Ovary (tissue), 7 donors: ENCODE measurements at regions not wholly inside any gene's neighbourhood (a gene's known extent, or its start where the extent isn't known, plus 50 kb on each side); places are given as distances from the start of the nearest gene placed in this dataset.
A peak's percentile ranks its signal among the peaks of the same experiment; 100 is the strongest.

Experiments
- DNase-seq, 5 donors: peaks; one replicate each; pipeline ENCODE4 v3.0.0-alpha.2; 2019 to 2020
- H3K27ac ChIP-seq, 2 donors: fragments of 200-600 bp; one replicate each; pipeline versions ENCODE4 v1.5.1 to v1.8.0; 2019 to 2022
- H3K27me3 ChIP-seq: fragments of 200-600 bp; one replicate; pipeline ENCODE4 v1.8.0; 2022
- H3K36me3 ChIP-seq: fragments of 200-600 bp; sonication (generic); one replicate; pipeline ENCODE4 v1.5.1; 2019
- H3K4me1 ChIP-seq: one replicate; pipeline ENCODE4 v1.8.1; 2013; ENCODE audit warnings: mild to moderate bottlenecking, moderate library complexity; ENCODE audit not compliant: insufficient read depth
- H3K4me3 ChIP-seq: fragments of 200-600 bp; sonication (generic); one replicate; pipeline ENCODE4 v1.5.1; 2017
- H3K9me3 ChIP-seq, 2 donors: fragments of 200-600 bp in 1 of 2; sonication (generic) in 1 of 2; one replicate each; pipeline versions ENCODE4 v1.5.1 to v1.8.1; 2013 to 2019; ENCODE audit warnings: mild to moderate bottlenecking in 1 of 2, moderate library complexity in 1 of 2
- CTCF ChIP-seq, 3 donors: fragments of 450-650 bp in 2 of 3; fragments of 200-600 bp in 1 of 3; IDR thresholded peaks; one replicate each; pipeline versions ENCODE4 v1.5.1 to v1.8.0; 2016 to 2022; ENCODE audit warnings: antibody characterized with exemption in 3 of 3, mild to moderate bottlenecking in 1 of 3
- EP300 ChIP-seq: sonication (generic); formaldehyde crosslinking; IDR thresholded peaks from one replicate; pipeline ENCODE4 v1.6.1; 2017; ENCODE audit warnings: antibody characterized with exemption
- POLR2A ChIP-seq: fragments of 450-650 bp; IDR thresholded peaks from one replicate; pipeline ENCODE4 v1.6.1; 2017; ENCODE audit warnings: antibody characterized with exemption, mild to moderate bottlenecking, moderate library complexity
- WGBS, 3 donors: extraction: QIAGEN DNeasy Blood & Tissue Kit in 1 of 3; methylation state at CpG; one replicate each; pipeline versions ENCODE4 v1.1.5 to v1.1.7; 2013 to 2017; 5-methylcytosine and 5-hydroxymethylcytosine counted together
- intact Hi-C, 4 donors: fragments of 100-400 bp; cut with DNase I; formaldehyde crosslinking; loops; one replicate each; pipeline versions ENCODE4 v1.11.0 to v1.15.1; 2022 to 2023
- donor health status: DM: no; HTN: no; CAD: no; lungs with moderate emphysema.
- donor health status: DM: no; HTN: no; CAD: no.
- donor health status: Bipolar disorder and iron deficiency.
- donor health status: DM: no; HTN: no; CAD: no.
- donor health status: DM: yes; HTN: yes; CAD: no.

DNA sequence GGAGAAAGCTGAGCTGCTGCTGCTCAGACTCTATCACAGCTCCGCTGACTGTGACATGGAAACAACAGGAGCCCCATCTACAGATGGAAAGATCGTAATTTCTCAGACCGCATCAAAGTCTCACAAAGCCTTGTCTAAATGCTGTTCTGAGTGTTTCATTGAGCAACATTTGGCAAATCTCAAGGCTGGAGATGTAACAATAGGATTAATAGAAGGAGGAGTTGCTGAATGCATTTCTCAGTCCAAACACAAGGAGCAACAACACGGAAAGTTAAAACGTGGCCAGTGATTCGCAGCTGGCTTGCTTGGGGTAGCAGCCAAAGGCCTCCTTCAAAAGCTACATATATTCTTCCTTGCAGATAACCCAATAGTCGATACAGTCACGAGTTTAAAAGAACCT, 55.7 kb downstream of the MRPL57 start:
- peak overlapping the region in 1 of 2 donors; percentile 72 for H3K27ac ChIP-seq
- no peaks in the 10 kb centered on the region for H3K9me3 ChIP-seq
- peaks cover 6% of the 10 kb centered on the region for H3K4me1 ChIP-seq
- intact Hi-C loops, result no loop called here
- 14 to 25% (median 21%) methylated on average over 8 of the region's 8 CpGs for WGBS, 3 donors
- TF ChIP-seq CTCF (IDR thresholded peaks at IDR 0.05) (no peak), POLR2A (no peak), EP300 (no peak)
- H3K4me3 ChIP-seq, result peak overlapping the region; percentile 20
- H3K27me3 ChIP-seq, result no peaks in the 10 kb centered on the region
- DNase-seq, result peak; percentile 24 to 59 (median 37)
- no peaks in the 10 kb centered on the region for H3K36me3 ChIP-seq

DNA sequence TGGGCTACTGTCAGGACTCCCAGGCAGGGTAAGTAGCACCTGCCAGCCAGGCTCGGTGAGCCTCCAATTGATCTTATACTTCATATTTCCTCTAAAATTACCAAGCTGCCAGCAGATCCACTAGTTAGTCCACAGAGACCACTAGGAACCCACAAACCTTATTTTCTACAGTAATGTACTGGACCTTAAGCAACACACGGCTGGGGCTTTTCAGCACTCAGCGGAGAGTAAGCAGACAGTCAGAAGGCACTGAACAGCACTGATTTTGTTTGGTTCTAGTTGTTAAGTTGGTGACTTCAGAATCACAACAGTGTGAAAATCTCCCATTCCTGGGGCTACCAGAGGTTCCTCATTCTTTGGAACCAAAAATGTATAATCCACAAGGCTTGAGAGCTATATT, 56.1 kb downstream of the MRPL57 start:
- TF ChIP-seq EP300, result no peak
- TF ChIP-seq CTCF (IDR thresholded peaks at IDR 0.05), result no peak
- no peak for TF ChIP-seq POLR2A
- no peak for DNase-seq
- peak overlapping the region in 1 of 2 donors; percentile 72 for H3K27ac ChIP-seq
- no peaks in the 10 kb centered on the region for H3K27me3 ChIP-seq
- H3K4me3 ChIP-seq, result peak overlapping the region; percentile 20
- no peaks in the 10 kb centered on the region for H3K36me3 ChIP-seq
- 5 to 26% (median 10%) methylated on average over 3 of the region's 3 CpGs for WGBS, 3 donors
- H3K9me3 ChIP-seq, result no peaks in the 10 kb centered on the region
- peaks cover 6% of the 10 kb centered on the region for H3K4me1 ChIP-seq
- intact Hi-C loops, result no loop called here

DNA sequence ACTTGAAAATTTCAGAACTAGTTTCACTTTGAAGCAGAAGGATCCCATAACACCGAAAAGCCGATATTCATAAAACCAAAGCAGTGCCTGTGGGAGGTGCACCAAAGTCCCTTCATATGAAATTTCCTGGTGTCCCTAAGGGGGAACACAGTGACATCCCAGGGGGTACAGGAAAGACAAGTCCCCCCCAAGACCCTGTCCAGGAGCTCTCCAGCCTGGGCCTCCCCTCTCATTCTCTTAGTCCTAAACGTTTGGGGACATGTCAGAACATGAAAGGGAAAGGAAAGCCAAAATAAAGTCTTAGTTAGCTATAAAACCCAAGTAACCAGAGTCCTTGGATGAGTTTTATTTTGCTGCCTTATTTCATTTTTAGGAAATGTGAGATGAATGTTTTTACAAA, 56.6 kb downstream of the MRPL57 start:
- no peak for DNase-seq
- intact Hi-C loops, result no loop called here
- TF ChIP-seq POLR2A (no peak), EP300 (no peak), CTCF (IDR thresholded peaks at IDR 0.05) (no peak)
- Histone ChIP-seq H3K27ac (peak overlapping the region; percentile 61 to 72), H3K4me1 (peaks cover 6% of the 10 kb centered on the region), H3K36me3 (no peaks in the 10 kb centered on the region), H3K4me3 (peak overlapping the region; percentile 20), H3K9me3 (no peaks in the 10 kb centered on the region), H3K27me3 (no peaks in the 10 kb centered on the region)
- 2 to 25% (median 9%) methylated on average over 3 of the region's 3 CpGs for WGBS, 3 donors

DNA sequence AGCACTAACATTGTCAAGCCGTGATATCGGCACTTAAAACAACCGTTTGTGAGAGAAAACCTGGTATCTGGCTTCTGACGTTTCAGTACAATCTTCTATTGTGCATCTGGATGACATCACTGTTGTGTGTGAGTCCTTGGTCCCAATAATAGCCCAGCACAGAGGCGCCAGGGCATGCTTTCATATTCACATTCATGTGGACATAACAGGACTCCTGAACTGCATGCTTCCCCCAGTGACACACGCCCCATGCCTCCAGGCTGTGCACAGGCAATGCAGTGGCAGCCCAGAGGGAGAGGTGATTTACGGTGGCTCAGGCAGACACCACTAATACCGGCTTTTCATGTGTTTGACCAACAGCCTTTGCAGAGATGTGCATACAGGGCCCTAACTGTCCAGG, 58.1 kb downstream of the MRPL57 start:
- Histone ChIP-seq H3K27me3 (no peaks in the 10 kb centered on the region), H3K4me3 (no peak overlapping the region), H3K36me3 (no peaks in the 10 kb centered on the region), H3K27ac (peak overlapping the region in 1 of 2 donors; percentile 72), H3K4me1 (peaks cover 6% of the 10 kb centered on the region), H3K9me3 (no peaks in the 10 kb centered on the region)
- TF ChIP-seq CTCF (IDR thresholded peaks at IDR 0.05) (no peak), EP300 (no peak), POLR2A (no peak)
- peak in 2 of 5 donors; percentile 16 to 28 for DNase-seq
- WGBS, 3 donors, result 6 to 10% (median 7%) methylated on average over 8 of the region's 8 CpGs
- intact Hi-C loops, result no loop called here

GRCh38 chr13:21235174-21235573, 58.7 kb downstream of the MRPL57 start:
- Histone ChIP-seq H3K27ac (no peak overlapping the region), H3K27me3 (no peaks in the 10 kb centered on the region), H3K9me3 (no peaks in the 10 kb centered on the region), H3K4me1 (peaks cover 6% of the 10 kb centered on the region), H3K36me3 (no peaks in the 10 kb centered on the region), H3K4me3 (no peak overlapping the region)
- intact Hi-C loops, result no loop called here
- no peak for DNase-seq
- TF ChIP-seq EP300 (no peak), POLR2A (no peak), CTCF (IDR thresholded peaks at IDR 0.05) (no peak)
- 79 to 85% (median 85%) methylated on average over 12 of the region's 12 CpGs for WGBS, 3 donors
